ENCODE measurements at regions not wholly inside any gene's neighbourhood (a gene's known extent, or its start where the extent isn't known, plus 50 kb on each side); places are given as distances from the start of the nearest gene placed in this dataset.

GRCh38 chr2:128436479-128437203 is 118.0 kb upstream of the HS6ST1 start:
- Histone ChIP-seq H3K9me1 (ENCODE audit: control insufficient read depth, extremely low read depth, insufficient read depth, low read length) (no peaks in the 10 kb centered on the region), H4K20me1 (ENCODE audit: control insufficient read depth, extremely low read depth, insufficient read depth, low read length) (no peaks in the 10 kb centered on the region), H2AFZ (ENCODE audit: control insufficient read depth, low read length) (no peak overlapping the region), H3K9ac (ENCODE audit: control insufficient read depth, extremely low read depth, insufficient read depth, low read length) (no peak overlapping the region), H3K4me1 (ENCODE audit: control insufficient read depth, extremely low read depth, insufficient read depth, low read length) (no peaks in the 10 kb centered on the region), H3K9me3 (ENCODE audit: control insufficient read depth, low read depth, low read length) (no peaks in the 10 kb centered on the region), H3K27ac (ENCODE audit: control insufficient read depth, insufficient read depth, low read length) (no peak overlapping the region), H3K36me3 (ENCODE audit: control insufficient read depth in 2 of 2, extremely low read depth in 1 of 2, insufficient read depth in 2 of 2, low read length in 2 of 2) (no peaks in the 10 kb centered on the region), H3K79me2 (ENCODE audit: control insufficient read depth, insufficient read depth, low read length) (no peaks in the 10 kb centered on the region), H3K4me2 (ENCODE audit: control insufficient read depth, extremely low read depth, insufficient read depth, low read depth, low read length) (no peak overlapping the region), H3K27me3 (ENCODE audit: control insufficient read depth, extremely low read depth, insufficient read depth, low read length) (no peaks in the 10 kb centered on the region), H3K4me3 (ENCODE audit: control insufficient read depth in 2 of 3, extremely low read depth in 1 of 3, insufficient read depth in 2 of 3, low read depth in 1 of 3, low read length in 3 of 3) (no peak overlapping the region)
- TF ChIP-seq CTCF (optimal IDR thresholded peaks at IDR 0.05 in 1 of 3, IDR thresholded peaks at IDR 0.05 in 1 of 3, conservative IDR thresholded peaks at IDR 0.05 in 1 of 3; ENCODE audit: extremely low read depth in 1 of 3, insufficient read depth in 2 of 3, low read length in 3 of 3), result no peak
- TF ChIP-seq EZH2 (IDR thresholded peaks at IDR 0.05; ENCODE audit: low read length), result no peak
- FAIRE-seq, result no peak
- no peak for DNase-seq (ENCODE audit: low read depth, low spot score)
- dilution Hi-C loops (cut with MboI; ENCODE audit: extremely low pct_ligation_motif_present, low sequenced_read_pairs), result no loop called here

GRCh38 chr2:128437204-128437565 is 118.5 kb upstream of the HS6ST1 start:
- Histone ChIP-seq H3K9me1 (ENCODE audit: control insufficient read depth, extremely low read depth, insufficient read depth, low read length) (no peaks in the 10 kb centered on the region), H3K79me2 (ENCODE audit: control insufficient read depth, insufficient read depth, low read length) (no peaks in the 10 kb centered on the region), H3K9ac (ENCODE audit: control insufficient read depth, extremely low read depth, insufficient read depth, low read length) (no peak overlapping the region), H3K9me3 (ENCODE audit: control insufficient read depth, low read depth, low read length) (no peaks in the 10 kb centered on the region), H3K4me2 (ENCODE audit: control insufficient read depth, extremely low read depth, insufficient read depth, low read depth, low read length) (no peak overlapping the region), H3K27me3 (ENCODE audit: control insufficient read depth, extremely low read depth, insufficient read depth, low read length) (no peaks in the 10 kb centered on the region), H3K27ac (ENCODE audit: control insufficient read depth, insufficient read depth, low read length) (no peak overlapping the region), H3K36me3 (ENCODE audit: control insufficient read depth in 2 of 2, extremely low read depth in 1 of 2, insufficient read depth in 2 of 2, low read length in 2 of 2) (no peaks in the 10 kb centered on the region), H3K4me3 (ENCODE audit: control insufficient read depth in 2 of 3, extremely low read depth in 1 of 3, insufficient read depth in 2 of 3, low read depth in 1 of 3, low read length in 3 of 3) (no peak overlapping the region), H4K20me1 (ENCODE audit: control insufficient read depth, extremely low read depth, insufficient read depth, low read length) (no peaks in the 10 kb centered on the region), H3K4me1 (ENCODE audit: control insufficient read depth, extremely low read depth, insufficient read depth, low read length) (no peaks in the 10 kb centered on the region), H2AFZ (ENCODE audit: control insufficient read depth, low read length) (no peak overlapping the region)
- dilution Hi-C loops (cut with MboI; ENCODE audit: extremely low pct_ligation_motif_present, low sequenced_read_pairs), result no loop called here
- TF ChIP-seq CTCF (optimal IDR thresholded peaks at IDR 0.05 in 1 of 3, IDR thresholded peaks at IDR 0.05 in 1 of 3, conservative IDR thresholded peaks at IDR 0.05 in 1 of 3; ENCODE audit: extremely low read depth in 1 of 3, insufficient read depth in 2 of 3, low read length in 3 of 3) (no peak), EZH2 (IDR thresholded peaks at IDR 0.05; ENCODE audit: low read length) (no peak)
- DNase-seq (ENCODE audit: low read depth, low spot score) (no peak), FAIRE-seq (no peak)
